Natural killer cell (primary cell): ENCODE measurements at regions not wholly inside any gene's neighbourhood (a gene's known extent, or its start where the extent isn't known, plus 50 kb on each side); places are given as distances from the start of the nearest gene placed in this dataset.
A peak's percentile ranks its signal among the peaks of the same experiment; 100 is the strongest.

Experiments
- ATAC-seq, 3 donors: fragments of 150-1000 bp in 2 of 3; fragments of 200-7000 bp in 1 of 3; cut with Tn5 transposase; 1 replicate in 1 of 3; 2 replicates in 2 of 3; pipeline ENCODE4 v1.10.0; 2021; ENCODE audit warnings: mild to moderate bottlenecking in 2 of 3, moderate library complexity in 2 of 3
- DNase-seq, 2 donors: peaks; one replicate each; pipeline versions ENCODE4 v3.0.0 to v3.0.0-alpha.2; 2013 to 2021; ENCODE audit warnings: mixed read lengths in 1 of 2
- H3K27ac ChIP-seq: one replicate; pipeline ENCODE4 v1.5.1; 2013; ENCODE audit warnings: mild to moderate bottlenecking, low read length
- H3K27me3 ChIP-seq: one replicate; pipeline ENCODE4 v1.6.1; 2013; ENCODE audit warnings: low read length; ENCODE audit not compliant: control insufficient read depth, insufficient read depth
- H3K36me3 ChIP-seq: one replicate; pipeline ENCODE4 v1.6.1; 2013; ENCODE audit warnings: low read length; ENCODE audit not compliant: control insufficient read depth, insufficient read depth
- H3K4me1 ChIP-seq: one replicate; pipeline ENCODE4 v1.6.1; 2013; ENCODE audit warnings: low read length; ENCODE audit not compliant: control insufficient read depth, insufficient read depth
- H3K4me3 ChIP-seq: one replicate; pipeline ENCODE4 v1.5.1; 2013; ENCODE audit warnings: low read length
- H3K9me3 ChIP-seq: one replicate; pipeline ENCODE4 v1.6.1; 2013; ENCODE audit warnings: low read length; ENCODE audit not compliant: control insufficient read depth, insufficient read depth
- H3K27ac Mint-ChIP-seq, 2 donors: one replicate each; pipeline ENCODE4 v1.8.0; 2022; ENCODE audit warnings: mild to moderate bottlenecking in 2 of 2, mixed read lengths in 2 of 2, moderate library complexity in 1 of 2
- H3K27me3 Mint-ChIP-seq, 2 donors: one replicate each; pipeline ENCODE4 v1.8.0; 2022; ENCODE audit warnings: low read depth in 2 of 2, mixed read lengths in 2 of 2
- H3K36me3 Mint-ChIP-seq: one replicate; pipeline ENCODE4 v1.8.0; 2022; ENCODE audit warnings: mixed read lengths
- H3K4me1 Mint-ChIP-seq, 2 donors: one replicate each; pipeline ENCODE4 v1.8.0; 2022; ENCODE audit warnings: mixed read lengths in 2 of 2
- H3K4me3 Mint-ChIP-seq: one replicate; pipeline ENCODE4 v1.8.0; 2022; ENCODE audit warnings: mild to moderate bottlenecking, moderate library complexity, mixed read lengths
- H3K9me3 Mint-ChIP-seq, 2 donors: one replicate each; pipeline ENCODE4 v1.8.0; 2022; ENCODE audit warnings: mixed read lengths in 2 of 2
- CTCF ChIP-seq: fragments of 200-600 bp; IDR thresholded peaks from one replicate; pipeline ENCODE4 v1.8.0; 2022; ENCODE audit warnings: antibody characterized with exemption
- WGBS: methylation state at CpG from one replicate; pipeline ENCODE4 v1.1.7; 2013; ENCODE audit warnings: missing lambda C conversion rate; ENCODE audit not compliant: insufficient coverage; 5-methylcytosine and 5-hydroxymethylcytosine counted together
- intact Hi-C: fragments of 100-400 bp; cut with micrococcal nuclease; formaldehyde crosslinking; loops from one replicate; pipeline ENCODE4 v1.14.2; 2022

GRCh38 chr5:66513130-66513529 lies 83.1 kb upstream of the MAST4 start:
- no peaks in the 10 kb centered on the region for H3K27me3 ChIP-seq
- intact Hi-C loops, result no loop called here
- no peak for ATAC-seq
- no peak overlapping the region for H3K27ac Mint-ChIP-seq
- peak overlapping the region; percentile 43 for H3K27ac ChIP-seq
- WGBS, result 41% methylated on average over 3 of the region's 3 CpGs
- no peaks in the 10 kb centered on the region for H3K36me3 ChIP-seq
- no peaks in the 10 kb centered on the region for H3K4me1 Mint-ChIP-seq
- no peaks in the 10 kb centered on the region for H3K27me3 Mint-ChIP-seq
- no peak overlapping the region for H3K4me3 Mint-ChIP-seq
- H3K4me3 ChIP-seq, result no peak overlapping the region
- peaks cover 0 to 3% of the 10 kb centered on the region in 2 donors for H3K9me3 Mint-ChIP-seq
- no peaks in the 10 kb centered on the region for H3K36me3 Mint-ChIP-seq
- TF ChIP-seq CTCF, result no peak
- no peak for DNase-seq
- H3K4me1 ChIP-seq, result no peaks in the 10 kb centered on the region
- H3K9me3 ChIP-seq, result no peaks in the 10 kb centered on the region

DNA sequence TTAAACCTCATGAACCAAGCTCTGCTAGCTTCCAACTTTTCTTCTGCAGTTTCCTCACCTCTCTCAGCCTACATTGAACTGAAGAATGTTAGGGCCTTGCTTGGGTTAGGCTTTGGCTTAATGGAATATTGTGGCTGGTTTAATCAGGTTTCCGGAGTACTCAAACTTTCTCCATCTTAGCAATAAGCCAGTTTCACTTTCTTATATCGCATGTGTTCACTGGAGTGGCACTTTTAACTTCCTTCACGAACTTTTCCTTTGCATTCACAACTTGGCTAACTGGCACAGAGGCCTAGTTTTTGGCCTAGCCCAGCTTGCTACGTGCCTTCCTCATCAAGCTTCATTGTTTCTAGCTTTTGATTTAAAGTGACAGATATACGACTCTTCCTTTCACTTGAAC lies 81.0 kb upstream of the MAST4 start:
- ATAC-seq (no peak), DNase-seq (no peak)
- H3K4me1 Mint-ChIP-seq, result no peaks in the 10 kb centered on the region
- Histone ChIP-seq H3K9me3 (no peaks in the 10 kb centered on the region), H3K36me3 (no peaks in the 10 kb centered on the region), H3K4me1 (no peaks in the 10 kb centered on the region), H3K27me3 (no peaks in the 10 kb centered on the region), H3K4me3 (no peak overlapping the region), H3K27ac (peak overlapping the region; percentile 58)
- H3K27me3 Mint-ChIP-seq, result no peaks in the 10 kb centered on the region
- no peaks in the 10 kb centered on the region for H3K36me3 Mint-ChIP-seq
- H3K27ac Mint-ChIP-seq, result no peak overlapping the region
- TF ChIP-seq CTCF, result no peak
- H3K4me3 Mint-ChIP-seq, result no peak overlapping the region
- peaks cover 0 to 3% of the 10 kb centered on the region in 2 donors for H3K9me3 Mint-ChIP-seq
- 58% methylated on average over 4 of the region's 5 CpGs for WGBS
- intact Hi-C loops, result no loop called here

DNA sequence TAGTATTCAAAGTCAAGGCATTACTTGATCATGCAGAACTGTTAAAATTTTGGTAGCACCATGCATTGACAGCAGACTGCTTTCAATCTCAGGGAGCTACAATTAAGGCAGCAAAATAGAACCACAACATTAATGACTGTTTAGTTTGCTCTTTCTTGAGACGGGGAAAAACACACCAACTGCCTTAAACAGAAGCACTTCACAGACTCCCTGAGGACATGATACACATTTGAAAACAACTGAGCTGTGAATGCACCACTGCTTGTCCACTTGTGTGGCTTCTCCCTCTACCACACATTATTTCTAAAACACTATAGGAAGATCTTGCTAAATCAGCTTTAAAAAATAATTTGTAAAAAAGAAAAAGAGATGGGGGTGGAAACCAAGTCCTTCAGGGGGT lies 79.6 kb upstream of the MAST4 start:
- WGBS, result 59% methylated on average over 1 of the region's 1 CpG
- Mint-ChIP-seq H3K4me1 (no peaks in the 10 kb centered on the region), H3K9me3 (peaks cover 6 to 8% of the 10 kb centered on the region in 2 donors), H3K36me3 (no peaks in the 10 kb centered on the region), H3K27ac (no peak overlapping the region), H3K4me3 (no peak overlapping the region), H3K27me3 (no peaks in the 10 kb centered on the region)
- TF ChIP-seq CTCF, result no peak
- no peak for ATAC-seq
- Histone ChIP-seq H3K4me1 (no peaks in the 10 kb centered on the region), H3K27me3 (no peaks in the 10 kb centered on the region), H3K36me3 (no peaks in the 10 kb centered on the region), H3K4me3 (no peak overlapping the region), H3K27ac (no peak overlapping the region), H3K9me3 (no peaks in the 10 kb centered on the region)
- DNase-seq, result no peak
- intact Hi-C loops, result no loop called here

DNA sequence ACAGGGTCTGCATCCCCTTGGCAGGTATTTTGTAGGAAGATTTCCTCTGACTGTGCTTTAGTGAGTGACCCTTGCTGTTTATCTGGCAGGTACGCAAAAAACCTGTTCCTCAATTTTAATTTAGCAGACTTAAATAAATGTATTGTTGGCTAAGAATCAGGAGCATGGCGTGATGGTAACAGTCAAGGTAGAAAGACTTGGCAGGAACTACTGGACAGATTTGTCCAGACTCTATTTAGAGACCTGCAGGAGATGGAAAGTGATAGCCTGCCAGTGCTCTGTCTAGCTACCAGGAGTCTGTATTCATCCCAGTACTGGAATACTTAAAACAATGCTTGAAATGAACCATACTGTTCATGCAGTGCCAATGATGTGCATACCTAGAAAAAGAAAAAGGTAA lies 78.8 kb upstream of the MAST4 start:
- ATAC-seq (no peak), DNase-seq (no peak)
- no peaks in the 10 kb centered on the region for H3K36me3 ChIP-seq
- no peak overlapping the region for H3K27ac Mint-ChIP-seq
- no peak overlapping the region for H3K4me3 ChIP-seq
- no peak overlapping the region for H3K4me3 Mint-ChIP-seq
- H3K9me3 Mint-ChIP-seq, result peaks cover 6 to 8% of the 10 kb centered on the region in 2 donors
- intact Hi-C loops, result no loop called here
- no peaks in the 10 kb centered on the region for H3K27me3 Mint-ChIP-seq
- H3K9me3 ChIP-seq, result no peaks in the 10 kb centered on the region
- H3K27me3 ChIP-seq, result no peaks in the 10 kb centered on the region
- no peak overlapping the region for H3K27ac ChIP-seq
- no peak for TF ChIP-seq CTCF
- 79% methylated on average over 2 of the region's 2 CpGs for WGBS
- no peaks in the 10 kb centered on the region for H3K4me1 Mint-ChIP-seq
- H3K4me1 ChIP-seq, result no peaks in the 10 kb centered on the region
- H3K36me3 Mint-ChIP-seq, result no peaks in the 10 kb centered on the region
